SJCRH30 (cell line): ENCODE measurements at regions not wholly inside any gene's neighbourhood (a gene's known extent, or its start where the extent isn't known, plus 50 kb on each side); places are given as distances from the start of the nearest gene placed in this dataset.

Experiments used
- DNase-seq, 2 experiments: peaks; one replicate each; pipeline ENCODE4 v3.0.0-alpha.2; 2015 to 2020
- H3K27ac ChIP-seq: fragments of 250-450 bp; sonication (Bioruptor Pico); 2 replicates; pipeline ENCODE4 v1.5.1; 2020; ENCODE audit warnings: mild to moderate bottlenecking, moderate library complexity
- H3K27me3 ChIP-seq: fragments of 250-450 bp; sonication (Bioruptor Pico); 2 replicates; pipeline ENCODE4 v1.5.1; 2020; ENCODE audit warnings: mild to moderate bottlenecking, moderate library complexity
- H3K36me3 ChIP-seq: fragments of 250-450 bp; sonication (Bioruptor Pico); 2 replicates; pipeline ENCODE4 v1.5.1; 2020; ENCODE audit warnings: mild to moderate bottlenecking, moderate library complexity
- H3K4me1 ChIP-seq: fragments of 250-450 bp; sonication (Bioruptor Pico); 2 replicates; pipeline ENCODE4 v1.5.1; 2020; ENCODE audit warnings: mild to moderate bottlenecking, moderate library complexity
- H3K4me3 ChIP-seq: fragments of 250-450 bp; sonication (Bioruptor Pico); 2 replicates; pipeline ENCODE4 v1.5.1; 2020; ENCODE audit warnings: mild to moderate bottlenecking, moderate library complexity
- H3K9me3 ChIP-seq: fragments of 250-450 bp; sonication (Bioruptor Pico); replicated peaks from 2 replicates; pipeline ENCODE4 v1.5.1; 2020; ENCODE audit warnings: mild to moderate bottlenecking, moderate library complexity

GRCh38 chr13:26456650-26457049 is 100.8 kb upstream of the WASF3 start:
- no peak overlapping the region for H3K4me3 ChIP-seq
- DNase-seq: no peak
- no peaks in the 10 kb centered on the region for H3K9me3 ChIP-seq
- H3K27ac ChIP-seq: no peak overlapping the region
- H3K4me1 ChIP-seq: peaks cover 41% of the 10 kb centered on the region
- H3K36me3 ChIP-seq: no peaks in the 10 kb centered on the region
- H3K27me3 ChIP-seq: no peaks in the 10 kb centered on the region

- no peaks in the 10 kb centered on the region for H3K9me3 ChIP-seq
- peak; percentile 24 to 45 for DNase-seq
Observed at GRCh38 chr13:26457212-26457611, 100.3 kb upstream of the WASF3 start.

GRCh38 chr13:26458196-26458749 is 99.2 kb upstream of the WASF3 start:
- H3K4me3 ChIP-seq: 0 out of 2 replicates have a peak overlapping the region, but pooled peaks have one; percentile 1
- H3K27ac ChIP-seq: peak overlapping the region; percentile 99
- peaks cover 46% of the 10 kb centered on the region for H3K4me1 ChIP-seq
- no peaks in the 10 kb centered on the region for H3K9me3 ChIP-seq
- H3K36me3 ChIP-seq: no peaks in the 10 kb centered on the region
- peak; percentile 69 to 78 for DNase-seq
- H3K27me3 ChIP-seq: no peaks in the 10 kb centered on the region

More at GRCh38 chr13:26457212-26457611, 100.3 kb upstream of the WASF3 start:
- Histone ChIP-seq H3K4me1 (peaks cover 46% of the 10 kb centered on the region), H3K4me3 (no peak overlapping the region), H3K36me3 (no peaks in the 10 kb centered on the region), H3K27me3 (no peaks in the 10 kb centered on the region), H3K27ac (no peak overlapping the region; the same call in 1 of the 2 replicates)

- Histone ChIP-seq H3K4me1 (peaks cover 46% of the 10 kb centered on the region), H3K36me3 (no peaks in the 10 kb centered on the region), H3K4me3 (peak overlapping the region; percentile 18), H3K27ac (peak overlapping the region; percentile 99), H3K9me3 (no peaks in the 10 kb centered on the region), H3K27me3 (no peaks in the 10 kb centered on the region)
- peak; percentile 87 to 98 for DNase-seq
Observed at GRCh38 chr13:26459276-26460131, 98.0 kb upstream of the WASF3 start.

GRCh38 chr13:26460648-26461047 is 96.8 kb upstream of the WASF3 start:
- Histone ChIP-seq H3K36me3 (no peaks in the 10 kb centered on the region), H3K9me3 (no peaks in the 10 kb centered on the region), H3K4me3 (peak overlapping the region; percentile 12), H3K27ac (peak overlapping the region; percentile 99), H3K4me1 (peaks cover 46% of the 10 kb centered on the region), H3K27me3 (no peaks in the 10 kb centered on the region)
- DNase-seq: peak; percentile 100

GRCh38 chr13:26463296-26463695 is 94.2 kb upstream of the WASF3 start:
- Histone ChIP-seq H3K36me3 (no peaks in the 10 kb centered on the region), H3K9me3 (no peaks in the 10 kb centered on the region), H3K4me3 (no peak overlapping the region), H3K4me1 (peaks cover 35% of the 10 kb centered on the region), H3K27ac (no peak overlapping the region), H3K27me3 (no peaks in the 10 kb centered on the region)
- DNase-seq: no peak

- Histone ChIP-seq H3K36me3 (no peaks in the 10 kb centered on the region), H3K4me3 (no peak overlapping the region), H3K27ac (no peak overlapping the region), H3K4me1 (peaks cover 33% of the 10 kb centered on the region), H3K27me3 (no peaks in the 10 kb centered on the region), H3K9me3 (no peaks in the 10 kb centered on the region)
- no peak for DNase-seq
Observed at GRCh38 chr13:26463848-26464247, 93.6 kb upstream of the WASF3 start.

- Histone ChIP-seq H3K9me3 (no peaks in the 10 kb centered on the region), H3K4me1 (peaks cover 19% of the 10 kb centered on the region), H3K36me3 (no peaks in the 10 kb centered on the region), H3K27ac (no peak overlapping the region), H3K4me3 (no peak overlapping the region), H3K27me3 (no peaks in the 10 kb centered on the region)
- DNase-seq: no peak
Observed at GRCh38 chr13:26465514-26465913, 92.0 kb upstream of the WASF3 start.

- no peak overlapping the region for H3K4me3 ChIP-seq
Observed at GRCh38 chr13:26465954-26466353, 91.5 kb upstream of the WASF3 start.

GRCh38 chr13:26468265-26468801 is 89.2 kb upstream of the WASF3 start:
- H3K4me1 ChIP-seq: peaks cover 7% of the 10 kb centered on the region; the same call in 1 of the 2 replicates
- H3K4me3 ChIP-seq: no peak overlapping the region
- H3K36me3 ChIP-seq: no peaks in the 10 kb centered on the region
- no peak for DNase-seq
- H3K9me3 ChIP-seq: no peaks in the 10 kb centered on the region
- no peaks in the 10 kb centered on the region for H3K27me3 ChIP-seq
- no peak overlapping the region; the same call in 1 of the 2 replicates for H3K27ac ChIP-seq

More at GRCh38 chr13:26465954-26466353, 91.5 kb upstream of the WASF3 start:
- no peaks in the 10 kb centered on the region for H3K27me3 ChIP-seq
- H3K27ac ChIP-seq: no peak overlapping the region
- H3K4me1 ChIP-seq: peaks cover 17% of the 10 kb centered on the region
- DNase-seq: no peak
- H3K36me3 ChIP-seq: no peaks in the 10 kb centered on the region
- H3K9me3 ChIP-seq: no peaks in the 10 kb centered on the region

- no peak overlapping the region for H3K27ac ChIP-seq
- H3K4me1 ChIP-seq: peaks cover 7% of the 10 kb centered on the region; the same call in 1 of the 2 replicates
- H3K4me3 ChIP-seq: no peak overlapping the region
- H3K36me3 ChIP-seq: no peaks in the 10 kb centered on the region
- H3K27me3 ChIP-seq: no peaks in the 10 kb centered on the region
- no peaks in the 10 kb centered on the region for H3K9me3 ChIP-seq
- no peak for DNase-seq
Observed at GRCh38 chr13:26469602-26470001, 87.9 kb upstream of the WASF3 start.

- Histone ChIP-seq H3K9me3 (no peaks in the 10 kb centered on the region), H3K4me3 (no peak overlapping the region), H3K27ac (no peak overlapping the region), H3K4me1 (peaks cover 7% of the 10 kb centered on the region; the same call in 1 of the 2 replicates), H3K36me3 (no peaks in the 10 kb centered on the region), H3K27me3 (no peaks in the 10 kb centered on the region)
- DNase-seq: no peak
Observed at GRCh38 chr13:26471807-26472206, 85.7 kb upstream of the WASF3 start.

GRCh38 chr13:26473571-26474230 is 83.8 kb upstream of the WASF3 start:
- H3K4me1 ChIP-seq: no peaks in the 10 kb centered on the region
- no peak overlapping the region for H3K4me3 ChIP-seq
- H3K36me3 ChIP-seq: no peaks in the 10 kb centered on the region
- no peaks in the 10 kb centered on the region for H3K9me3 ChIP-seq
- H3K27me3 ChIP-seq: no peaks in the 10 kb centered on the region
- no peak for DNase-seq
- no peak overlapping the region for H3K27ac ChIP-seq

GRCh38 chr13:26474286-26474685 is 83.2 kb upstream of the WASF3 start:
- no peaks in the 10 kb centered on the region for H3K27me3 ChIP-seq
- DNase-seq: no peak

More at GRCh38 chr13:26474286-26474685, 83.2 kb upstream of the WASF3 start:
- H3K4me3 ChIP-seq: no peak overlapping the region
- no peaks in the 10 kb centered on the region for H3K4me1 ChIP-seq
- no peak overlapping the region for H3K27ac ChIP-seq
- no peaks in the 10 kb centered on the region for H3K9me3 ChIP-seq
- no peaks in the 10 kb centered on the region for H3K36me3 ChIP-seq
